Colonic mucosa (tissue), 4 donors: ENCODE measurements at regions not wholly inside any gene's neighbourhood (a gene's known extent, or its start where the extent isn't known, plus 50 kb on each side); places are given as distances from the start of the nearest gene placed in this dataset.

Source experiments
- DNase-seq: peaks from one replicate; pipeline ENCODE4 v3.0.0-alpha.2; 2020
- H3K27ac ChIP-seq: fragments of 200-600 bp; one replicate; pipeline ENCODE4 v1.8.0; 2021
- H3K27me3 ChIP-seq: fragments of 200-600 bp; one replicate; pipeline ENCODE4 v1.8.0; 2021
- H3K36me3 ChIP-seq: fragments of 200-600 bp; one replicate; pipeline ENCODE4 v1.8.0; 2021
- H3K4me1 ChIP-seq: fragments of 200-600 bp; one replicate; pipeline ENCODE4 v1.8.0; 2021; ENCODE audit warnings: mild to moderate bottlenecking
- H3K4me3 ChIP-seq: fragments of 200-600 bp; one replicate; pipeline ENCODE4 v1.8.0; 2021
- H3K9ac ChIP-seq, 2 donors: one replicate each; pipeline ENCODE4 v1.7.0; 2013; ENCODE audit warnings: control low read depth in 2 of 2, low read depth in 2 of 2, low read length in 2 of 2
- H3K9me3 ChIP-seq: fragments of 200-600 bp; one replicate; pipeline ENCODE4 v1.8.0; 2021
- CTCF ChIP-seq: fragments of 200-600 bp; IDR thresholded peaks from one replicate; pipeline ENCODE4 v1.8.0; 2022; ENCODE audit warnings: antibody characterized with exemption, mild to moderate bottlenecking
- intact Hi-C: fragments of 100-400 bp; cut with DNase I; formaldehyde crosslinking; loops from one replicate; pipeline ENCODE4 v1.14.1; 2022
- donor health status: healthy.
- donor health status: DM: no; HTN: no; CAD: no.
- donor health status: DM: no; HTN: no; CAD: no.

GRCh38 chr4:83864097-83864817 lies 328.3 kb downstream of the GPAT3 start:
- Histone ChIP-seq H3K27me3 (no peaks in the 10 kb centered on the region), H3K9ac (no peak overlapping the region), H3K27ac (no peak overlapping the region), H3K4me1 (no peaks in the 10 kb centered on the region), H3K36me3 (no peaks in the 10 kb centered on the region), H3K9me3 (no peaks in the 10 kb centered on the region), H3K4me3 (no peak overlapping the region)
- no peak for TF ChIP-seq CTCF
- DNase-seq, result no peak
- intact Hi-C loops, result no loop called here

- Histone ChIP-seq H3K4me1 (no peaks in the 10 kb centered on the region), H3K36me3 (no peaks in the 10 kb centered on the region), H3K27ac (no peak overlapping the region), H3K27me3 (no peaks in the 10 kb centered on the region), H3K4me3 (no peak overlapping the region), H3K9me3 (no peaks in the 10 kb centered on the region), H3K9ac (no peak overlapping the region)
- intact Hi-C loops, result no loop called here
- no peak for DNase-seq
- TF ChIP-seq CTCF, result no peak
Observed at GRCh38 chr4:83862471-83862870, 326.6 kb downstream of the GPAT3 start.

GRCh38 chr4:83860200-83860599 lies 324.3 kb downstream of the GPAT3 start:
- no peaks in the 10 kb centered on the region for H3K36me3 ChIP-seq
- no peaks in the 10 kb centered on the region for H3K27me3 ChIP-seq
- no peak overlapping the region for H3K4me3 ChIP-seq
- H3K27ac ChIP-seq, result no peak overlapping the region
- no peaks in the 10 kb centered on the region for H3K4me1 ChIP-seq
- H3K9ac ChIP-seq, result no peak overlapping the region
- no peaks in the 10 kb centered on the region for H3K9me3 ChIP-seq
- intact Hi-C loops, result no loop called here
- TF ChIP-seq CTCF, result no peak
- no peak for DNase-seq

GRCh38 chr4:83858131-83858530 lies 322.2 kb downstream of the GPAT3 start:
- no peaks in the 10 kb centered on the region for H3K4me1 ChIP-seq
- no peak for DNase-seq
- intact Hi-C loops, result no loop called here
- H3K27ac ChIP-seq, result no peak overlapping the region
- no peaks in the 10 kb centered on the region for H3K36me3 ChIP-seq
- no peak overlapping the region for H3K4me3 ChIP-seq
- no peaks in the 10 kb centered on the region for H3K27me3 ChIP-seq
- H3K9me3 ChIP-seq, result no peaks in the 10 kb centered on the region
- H3K9ac ChIP-seq, result no peak overlapping the region
- TF ChIP-seq CTCF, result no peak

- no peak overlapping the region for H3K9ac ChIP-seq
- intact Hi-C loops, result no loop called here
- no peak for TF ChIP-seq CTCF
Observed at GRCh38 chr4:83855044-83855443, 319.1 kb downstream of the GPAT3 start.

More at GRCh38 chr4:83855044-83855443, 319.1 kb downstream of the GPAT3 start:
- H3K9me3 ChIP-seq, result no peaks in the 10 kb centered on the region
- no peak for DNase-seq
- no peaks in the 10 kb centered on the region for H3K4me1 ChIP-seq
- H3K36me3 ChIP-seq, result no peaks in the 10 kb centered on the region
- no peak overlapping the region for H3K27ac ChIP-seq
- no peak overlapping the region for H3K4me3 ChIP-seq
- no peaks in the 10 kb centered on the region for H3K27me3 ChIP-seq
